Activated CD4-positive, alpha-beta T cell treated with anti-CD3 and anti-CD28 coated beads, Interleukin-2, amount 50 U/mL, for 4 hours (primary cell): ENCODE measurements at regions not wholly inside any gene's neighbourhood (a gene's known extent, or its start where the extent isn't known, plus 50 kb on each side); places are given as distances from the start of the nearest gene placed in this dataset.
A peak's percentile ranks its signal among the peaks of the same experiment; 100 is the strongest.

Experiments
- DNase-seq, 2 experiments: peaks; one replicate each; pipeline ENCODE4 v3.0.0-alpha.2; 2020

GRCh38 chrX:45851434-45851991 is 650.8 kb upstream of the DIPK2B start:
- peak; percentile 48 to 58 for DNase-seq

GRCh38 chrX:45850775-45851433 is 650.2 kb upstream of the DIPK2B start:
- peak; percentile 9 to 33 for DNase-seq

- peak; percentile 22 to 25 for DNase-seq
Measured at GRCh38 chrX:45850197-45850774, 649.6 kb upstream of the DIPK2B start.

- DNase-seq: peak in 1 of 2 experiments; percentile 11
Measured at GRCh38 chrX:45849261-45849862, 648.7 kb upstream of the DIPK2B start.

GRCh38 chrX:45847961-45848360 is 647.3 kb upstream of the DIPK2B start:
- DNase-seq: no peak

GRCh38 chrX:45846328-45846727 is 645.7 kb upstream of the DIPK2B start:
- DNase-seq: no peak

GRCh38 chrX:45845142-45845541 is 644.5 kb upstream of the DIPK2B start:
- DNase-seq: no peak

- DNase-seq: peak in 1 of 2 experiments; percentile 3
Measured at GRCh38 chrX:45843518-45843917, 642.8 kb upstream of the DIPK2B start.

- DNase-seq: no peak
Measured at GRCh38 chrX:45842926-45843315, 642.2 kb upstream of the DIPK2B start.

GRCh38 chrX:45842207-45842925 is 641.7 kb upstream of the DIPK2B start:
- DNase-seq: no peak

GRCh38 chrX:45840411-45840950 is 639.8 kb upstream of the DIPK2B start:
- DNase-seq: no peak

- DNase-seq: no peak
Measured at GRCh38 chrX:45830343-45830742, 629.7 kb upstream of the DIPK2B start.

GRCh38 chrX:45824471-45824870 is 623.8 kb upstream of the DIPK2B start:
- DNase-seq: peak; percentile 49 to 61

GRCh38 chrX:45823536-45823935 is 622.9 kb upstream of the DIPK2B start:
- DNase-seq: no peak

GRCh38 chrX:45822124-45822523 is 621.4 kb upstream of the DIPK2B start:
- DNase-seq: no peak

GRCh38 chrX:45818913-45819312 is 618.2 kb upstream of the DIPK2B start:
- no peak for DNase-seq

GRCh38 chrX:45815441-45815840 is 614.8 kb upstream of the DIPK2B start:
- no peak for DNase-seq

GRCh38 chrX:45811326-45811725 is 610.6 kb upstream of the DIPK2B start:
- DNase-seq: no peak

GRCh38 chrX:45807572-45808425 is 607.1 kb upstream of the DIPK2B start:
- no peak for DNase-seq

GRCh38 chrX:45806410-45807121 is 605.9 kb upstream of the DIPK2B start:
- DNase-seq: peak in 1 of 2 experiments; percentile 20

GRCh38 chrX:45804276-45804675 is 603.6 kb upstream of the DIPK2B start:
- no peak for DNase-seq
